ENCODE measurements at regions not wholly inside any gene's neighbourhood (a gene's known extent, or its start where the extent isn't known, plus 50 kb on each side); places are given as distances from the start of the nearest gene placed in this dataset.

DNA sequence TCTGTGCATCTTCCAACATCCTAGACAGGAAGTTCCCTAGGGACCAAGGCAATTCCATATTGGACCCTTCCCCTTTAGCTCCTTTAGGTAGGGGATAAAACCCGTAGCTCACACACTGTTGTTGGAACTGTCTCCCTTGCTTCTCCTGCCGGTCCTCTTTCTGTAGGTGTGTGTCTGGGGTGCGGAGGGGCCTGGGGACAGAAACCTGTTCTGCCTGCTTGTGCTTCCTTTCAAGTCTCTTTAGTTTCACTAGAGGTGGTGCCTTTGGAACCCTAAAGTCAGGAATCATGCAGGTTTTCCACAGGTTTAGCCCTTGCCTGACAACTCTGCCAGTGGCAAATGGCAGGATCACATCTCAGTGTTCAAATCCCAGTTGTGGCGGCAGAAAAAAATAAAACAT, 74.6 kb upstream of the PTGFRN start:
- Histone ChIP-seq H3K4me2 (ENCODE audit: low read length) (no peak overlapping the region), H3K36me3 (ENCODE audit: insufficient read depth, low read length) (no peaks in the 10 kb centered on the region), H3K9me2 (ENCODE audit: low read depth, low read length) (no peaks in the 10 kb centered on the region), H3F3A (ENCODE audit: insufficient read depth, low read length) (no peaks in the 10 kb centered on the region), H3K27me3 (ENCODE audit: insufficient read depth, low read length) (no peaks in the 10 kb centered on the region), H3K9ac (ENCODE audit: low read length) (no peak overlapping the region), H3K27ac (ENCODE audit: low read depth, low read length, poor library complexity, severe bottlenecking) (no peak overlapping the region), H3K4me3 (ENCODE audit: low read depth, low read length, poor library complexity, severe bottlenecking) (no peak overlapping the region), H3K9me3 (ENCODE audit: low read length) (no peaks in the 10 kb centered on the region), H2AFZ (ENCODE audit: low read length) (no peak overlapping the region), H4K20me1 (ENCODE audit: insufficient read depth, low read length) (no peaks in the 10 kb centered on the region), H3K4me1 (ENCODE audit: insufficient read depth, low read length, severe bottlenecking) (no peaks in the 10 kb centered on the region), H3K79me2 (ENCODE audit: insufficient read depth, low read length) (no peaks in the 10 kb centered on the region)
- TF ChIP-seq, protein P1, sequence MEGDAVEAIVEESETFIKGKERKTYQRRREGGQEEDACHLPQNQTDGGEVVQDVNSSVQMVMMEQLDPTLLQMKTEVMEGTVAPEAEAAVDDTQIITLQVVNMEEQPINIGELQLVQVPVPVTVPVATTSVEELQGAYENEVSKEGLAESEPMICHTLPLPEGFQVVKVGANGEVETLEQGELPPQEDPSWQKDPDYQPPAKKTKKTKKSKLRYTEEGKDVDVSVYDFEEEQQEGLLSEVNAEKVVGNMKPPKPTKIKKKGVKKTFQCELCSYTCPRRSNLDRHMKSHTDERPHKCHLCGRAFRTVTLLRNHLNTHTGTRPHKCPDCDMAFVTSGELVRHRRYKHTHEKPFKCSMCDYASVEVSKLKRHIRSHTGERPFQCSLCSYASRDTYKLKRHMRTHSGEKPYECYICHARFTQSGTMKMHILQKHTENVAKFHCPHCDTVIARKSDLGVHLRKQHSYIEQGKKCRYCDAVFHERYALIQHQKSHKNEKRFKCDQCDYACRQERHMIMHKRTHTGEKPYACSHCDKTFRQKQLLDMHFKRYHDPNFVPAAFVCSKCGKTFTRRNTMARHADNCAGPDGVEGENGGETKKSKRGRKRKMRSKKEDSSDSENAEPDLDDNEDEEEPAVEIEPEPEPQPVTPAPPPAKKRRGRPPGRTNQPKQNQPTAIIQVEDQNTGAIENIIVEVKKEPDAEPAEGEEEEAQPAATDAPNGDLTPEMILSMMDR (IDR thresholded peaks at IDR 0.05; ENCODE audit: low read length), result no peak
- TF ChIP-seq EZH2 (IDR thresholded peaks at IDR 0.05; ENCODE audit: borderline replicate concordance, low read length), result no peak

DNA sequence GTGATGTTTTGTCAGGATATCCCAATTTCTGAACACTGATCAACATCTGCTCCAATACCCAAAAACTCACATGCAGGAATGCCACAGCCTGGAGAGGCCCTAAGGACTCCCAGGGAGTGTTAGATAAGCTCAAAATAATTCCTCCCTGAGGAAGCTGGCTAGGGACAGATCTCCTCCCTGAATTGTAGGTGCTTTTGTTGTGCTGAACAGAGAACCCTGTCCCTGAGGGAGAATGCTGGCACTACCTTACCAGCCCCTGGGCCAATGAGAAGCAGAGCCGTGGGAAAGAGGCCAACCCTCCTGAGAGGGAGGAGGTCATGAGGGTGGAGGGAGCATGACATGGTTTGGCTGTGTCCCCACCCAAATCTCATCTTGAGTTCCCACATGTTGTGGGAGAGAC, 73.6 kb upstream of the PTGFRN start:
- no peaks in the 10 kb centered on the region for H3F3A ChIP-seq (ENCODE audit: insufficient read depth, low read length)
- H4K20me1 ChIP-seq (ENCODE audit: insufficient read depth, low read length), result no peaks in the 10 kb centered on the region
- no peaks in the 10 kb centered on the region for H3K27me3 ChIP-seq (ENCODE audit: insufficient read depth, low read length)
- TF ChIP-seq, protein P1 (IDR thresholded peaks at IDR 0.05; ENCODE audit: low read length), result no peak
- TF ChIP-seq EZH2 (IDR thresholded peaks at IDR 0.05; ENCODE audit: borderline replicate concordance, low read length), result no peak
- no peaks in the 10 kb centered on the region for H3K36me3 ChIP-seq (ENCODE audit: insufficient read depth, low read length)
- no peak overlapping the region for H3K27ac ChIP-seq (ENCODE audit: low read depth, low read length, poor library complexity, severe bottlenecking)
- no peaks in the 10 kb centered on the region for H3K9me2 ChIP-seq (ENCODE audit: low read depth, low read length)
- no peak overlapping the region for H3K4me3 ChIP-seq (ENCODE audit: low read depth, low read length, poor library complexity, severe bottlenecking)
- H3K4me1 ChIP-seq (ENCODE audit: insufficient read depth, low read length, severe bottlenecking), result no peaks in the 10 kb centered on the region
- H3K4me2 ChIP-seq (ENCODE audit: low read length), result no peak overlapping the region
- H2AFZ ChIP-seq (ENCODE audit: low read length), result no peak overlapping the region
- H3K9me3 ChIP-seq (ENCODE audit: low read length), result no peaks in the 10 kb centered on the region
- no peak overlapping the region for H3K9ac ChIP-seq (ENCODE audit: low read length)
- no peaks in the 10 kb centered on the region for H3K79me2 ChIP-seq (ENCODE audit: insufficient read depth, low read length)

DNA sequence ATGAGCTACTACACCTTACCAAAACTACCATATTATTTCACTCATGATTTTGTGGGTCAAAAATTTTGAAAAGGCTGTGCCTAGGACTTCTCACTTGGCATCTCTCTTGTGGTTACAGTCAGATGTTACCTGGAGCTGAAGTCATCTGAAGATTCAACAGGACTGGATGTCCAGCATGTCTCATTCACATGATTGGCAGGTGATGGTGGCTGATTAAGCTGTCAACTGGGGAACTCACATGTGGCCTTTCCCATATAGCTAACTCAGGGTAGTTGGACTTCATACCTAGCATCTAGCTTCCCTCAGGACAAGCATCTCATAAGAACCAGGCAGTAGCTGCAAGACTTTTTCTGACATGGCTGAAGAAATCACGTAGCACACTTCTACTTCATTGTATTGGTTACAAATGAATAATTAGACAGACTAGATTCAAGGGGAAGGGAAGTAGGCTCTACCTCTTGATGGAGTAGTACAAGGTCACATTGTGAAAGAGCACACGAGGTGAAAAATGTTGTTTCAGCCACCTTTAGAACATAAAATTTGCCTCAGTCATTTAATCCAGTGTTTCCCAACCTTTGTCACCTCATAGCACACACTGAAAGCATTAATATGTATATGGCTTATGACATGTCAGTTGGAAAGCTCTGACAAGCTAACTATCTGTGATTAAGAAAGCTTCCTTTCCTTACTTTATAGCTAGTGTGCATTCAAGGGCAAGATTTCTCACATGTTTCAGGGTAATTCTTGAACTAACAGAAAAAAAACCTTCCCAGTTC, 68.0 kb upstream of the PTGFRN start:
- no peaks in the 10 kb centered on the region for H3K9me3 ChIP-seq (ENCODE audit: low read length)
- H3K36me3 ChIP-seq (ENCODE audit: insufficient read depth, low read length), result no peaks in the 10 kb centered on the region
- no peaks in the 10 kb centered on the region for H3K4me1 ChIP-seq (ENCODE audit: insufficient read depth, low read length, severe bottlenecking)
- TF ChIP-seq, protein P1 (IDR thresholded peaks at IDR 0.05; ENCODE audit: low read length), result no peak
- no peak for TF ChIP-seq EZH2 (IDR thresholded peaks at IDR 0.05; ENCODE audit: borderline replicate concordance, low read length)
- no peaks in the 10 kb centered on the region; the same call in 1 of the 2 replicates for H3K27me3 ChIP-seq (ENCODE audit: insufficient read depth, low read length)
- no peaks in the 10 kb centered on the region for H3K9me2 ChIP-seq (ENCODE audit: low read depth, low read length)
- no peak overlapping the region for H2AFZ ChIP-seq (ENCODE audit: low read length)
- H3K9ac ChIP-seq (ENCODE audit: low read length), result no peak overlapping the region
- H3K27ac ChIP-seq (ENCODE audit: low read depth, low read length, poor library complexity, severe bottlenecking), result no peak overlapping the region
- no peaks in the 10 kb centered on the region for H4K20me1 ChIP-seq (ENCODE audit: insufficient read depth, low read length)
- no peak overlapping the region for H3K4me3 ChIP-seq (ENCODE audit: low read depth, low read length, poor library complexity, severe bottlenecking)
- H3K79me2 ChIP-seq (ENCODE audit: insufficient read depth, low read length), result no peaks in the 10 kb centered on the region
- H3K4me2 ChIP-seq (ENCODE audit: low read length), result no peak overlapping the region
- no peaks in the 10 kb centered on the region for H3F3A ChIP-seq (ENCODE audit: insufficient read depth, low read length)

Measured in OCI-LY1 (cell line).